ENCODE measurements at regions not wholly inside any gene's neighbourhood (a gene's known extent, or its start where the extent isn't known, plus 50 kb on each side); places are given as distances from the start of the nearest gene placed in this dataset.

DNA sequence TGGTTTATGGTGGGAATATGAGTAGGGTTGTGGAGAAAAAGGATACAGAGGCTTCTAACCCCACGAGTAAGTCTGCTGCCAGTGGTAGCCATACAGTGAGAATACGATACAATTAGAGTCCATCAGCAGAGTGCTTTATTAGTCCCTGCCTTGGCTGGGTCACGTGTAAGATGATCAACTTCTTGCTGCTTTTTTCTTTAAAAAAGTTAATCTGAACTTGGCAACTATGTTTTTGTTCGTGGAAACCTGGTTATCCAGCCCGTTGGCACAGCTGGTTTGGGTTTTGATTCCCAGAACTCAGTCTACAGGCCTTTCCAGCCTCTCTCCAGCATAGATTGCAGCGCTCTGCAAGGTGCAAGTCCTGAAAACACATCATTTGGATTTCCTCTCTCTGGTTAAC is 53.1 kb upstream of the LSM6 start:
- no peak for TF ChIP-seq GATA3 (IDR thresholded peaks at IDR 0.05; ENCODE audit: borderline replicate concordance)
- no peak for TF ChIP-seq FOSL2 (IDR thresholded peaks at IDR 0.05)
- no peak for TF ChIP-seq FOSL2 (CRISPR knock-in tag; IDR thresholded peaks at IDR 0.05)
- no peak for TF ChIP-seq MAFK (IDR thresholded peaks at IDR 0.05; ENCODE audit: partially characterized antibody)
- TF ChIP-seq, protein P1, sequence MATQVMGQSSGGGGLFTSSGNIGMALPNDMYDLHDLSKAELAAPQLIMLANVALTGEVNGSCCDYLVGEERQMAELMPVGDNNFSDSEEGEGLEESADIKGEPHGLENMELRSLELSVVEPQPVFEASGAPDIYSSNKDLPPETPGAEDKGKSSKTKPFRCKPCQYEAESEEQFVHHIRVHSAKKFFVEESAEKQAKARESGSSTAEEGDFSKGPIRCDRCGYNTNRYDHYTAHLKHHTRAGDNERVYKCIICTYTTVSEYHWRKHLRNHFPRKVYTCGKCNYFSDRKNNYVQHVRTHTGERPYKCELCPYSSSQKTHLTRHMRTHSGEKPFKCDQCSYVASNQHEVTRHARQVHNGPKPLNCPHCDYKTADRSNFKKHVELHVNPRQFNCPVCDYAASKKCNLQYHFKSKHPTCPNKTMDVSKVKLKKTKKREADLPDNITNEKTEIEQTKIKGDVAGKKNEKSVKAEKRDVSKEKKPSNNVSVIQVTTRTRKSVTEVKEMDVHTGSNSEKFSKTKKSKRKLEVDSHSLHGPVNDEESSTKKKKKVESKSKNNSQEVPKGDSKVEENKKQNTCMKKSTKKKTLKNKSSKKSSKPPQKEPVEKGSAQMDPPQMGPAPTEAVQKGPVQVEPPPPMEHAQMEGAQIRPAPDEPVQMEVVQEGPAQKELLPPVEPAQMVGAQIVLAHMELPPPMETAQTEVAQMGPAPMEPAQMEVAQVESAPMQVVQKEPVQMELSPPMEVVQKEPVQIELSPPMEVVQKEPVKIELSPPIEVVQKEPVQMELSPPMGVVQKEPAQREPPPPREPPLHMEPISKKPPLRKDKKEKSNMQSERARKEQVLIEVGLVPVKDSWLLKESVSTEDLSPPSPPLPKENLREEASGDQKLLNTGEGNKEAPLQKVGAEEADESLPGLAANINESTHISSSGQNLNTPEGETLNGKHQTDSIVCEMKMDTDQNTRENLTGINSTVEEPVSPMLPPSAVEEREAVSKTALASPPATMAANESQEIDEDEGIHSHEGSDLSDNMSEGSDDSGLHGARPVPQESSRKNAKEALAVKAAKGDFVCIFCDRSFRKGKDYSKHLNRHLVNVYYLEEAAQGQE (IDR thresholded peaks at IDR 0.05), result no peak
- no peak for FAIRE-seq
- 25% methylated on average over 6 of the region's 6 CpGs for WGBS (ENCODE audit: missing lambda C conversion rate)
- DNase-seq (ENCODE audit: low read depth in 1 of 2, low spot score in 1 of 2), result no peak
- H3K9me3 ChIP-seq, result no peaks in the 10 kb centered on the region
- ChIA-PET POLR2A (no interaction called here), CTCF (no interaction called here)
- no peak for ATAC-seq
- H3K4me2 ChIP-seq, result no peak overlapping the region
- no peak overlapping the region for H3K27ac ChIP-seq
- no peaks in the 10 kb centered on the region for H3K4me1 ChIP-seq
- no peak overlapping the region for H3K4me3 ChIP-seq

DNA sequence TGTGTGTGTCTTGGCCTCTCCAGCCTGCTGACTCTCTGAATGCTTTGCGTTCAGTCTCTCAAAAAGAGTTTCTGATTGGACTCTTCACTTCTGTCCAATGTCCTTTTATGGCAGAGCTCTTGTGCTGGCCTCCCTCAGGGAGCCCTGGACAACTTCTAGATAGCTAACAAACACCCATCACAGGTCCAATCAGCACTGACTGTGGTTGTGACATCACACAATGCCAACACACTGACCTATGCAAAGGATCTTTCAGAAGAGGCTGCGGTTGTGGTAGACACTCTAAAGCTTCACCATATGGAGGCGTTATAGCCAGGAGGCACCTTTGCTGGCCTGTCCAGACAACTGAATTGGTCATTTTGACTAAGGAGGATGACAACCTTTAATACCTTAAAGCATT is 53.8 kb upstream of the LSM6 start:
- 27% methylated on average over 2 of the region's 3 CpGs for WGBS (ENCODE audit: missing lambda C conversion rate)
- Histone ChIP-seq H3K9me3 (no peaks in the 10 kb centered on the region), H3K4me3 (no peak overlapping the region), H3K4me1 (no peaks in the 10 kb centered on the region), H3K4me2 (no peak overlapping the region), H3K27ac (no peak overlapping the region)
- POLR2A ChIA-PET, result no interaction called here
- ATAC-seq, result no peak
- FAIRE-seq, result no peak
- no peak for TF ChIP-seq GATA3 (IDR thresholded peaks at IDR 0.05; ENCODE audit: borderline replicate concordance)
- TF ChIP-seq, protein P1 (IDR thresholded peaks at IDR 0.05), result no peak
- no peak for TF ChIP-seq CHD2 (IDR thresholded peaks at IDR 0.05; ENCODE audit: low read length, partially characterized antibody)
- no peak for TF ChIP-seq EP300 (IDR thresholded peaks at IDR 0.05)
- no peak for TF ChIP-seq CBX8 (IDR thresholded peaks at IDR 0.05)
- TF ChIP-seq, protein P2, sequence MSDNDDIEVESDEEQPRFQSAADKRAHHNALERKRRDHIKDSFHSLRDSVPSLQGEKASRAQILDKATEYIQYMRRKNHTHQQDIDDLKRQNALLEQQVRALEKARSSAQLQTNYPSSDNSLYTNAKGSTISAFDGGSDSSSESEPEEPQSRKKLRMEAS (IDR thresholded peaks at IDR 0.05), result no peak
- TF ChIP-seq BHLHE40 (IDR thresholded peaks at IDR 0.05; ENCODE audit: low read depth, low read length), result no peak
- no peak for TF ChIP-seq CHD4 (IDR thresholded peaks at IDR 0.05; ENCODE audit: borderline replicate concordance)
- TF ChIP-seq, protein P3, sequence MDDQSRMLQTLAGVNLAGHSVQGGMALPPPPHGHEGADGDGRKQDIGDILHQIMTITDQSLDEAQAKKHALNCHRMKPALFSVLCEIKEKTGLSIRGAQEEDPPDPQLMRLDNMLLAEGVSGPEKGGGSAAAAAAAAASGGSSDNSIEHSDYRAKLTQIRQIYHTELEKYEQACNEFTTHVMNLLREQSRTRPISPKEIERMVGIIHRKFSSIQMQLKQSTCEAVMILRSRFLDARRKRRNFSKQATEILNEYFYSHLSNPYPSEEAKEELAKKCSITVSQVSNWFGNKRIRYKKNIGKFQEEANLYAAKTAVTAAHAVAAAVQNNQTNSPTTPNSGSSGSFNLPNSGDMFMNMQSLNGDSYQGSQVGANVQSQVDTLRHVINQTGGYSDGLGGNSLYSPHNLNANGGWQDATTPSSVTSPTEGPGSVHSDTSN (IDR thresholded peaks at IDR 0.05), result no peak
- no peak for TF ChIP-seq TP53 (CRISPR knock-in tag; IDR thresholded peaks at IDR 0.05)
- TF ChIP-seq FOXS1 (CRISPR knock-in tag; IDR thresholded peaks at IDR 0.05), result no peak
- TF ChIP-seq JUN (IDR thresholded peaks at IDR 0.05), result no peak
- no peak for TF ChIP-seq FOSL2 (IDR thresholded peaks at IDR 0.05)
- no peak for TF ChIP-seq FOSL2 (CRISPR knock-in tag; IDR thresholded peaks at IDR 0.05)
- TF ChIP-seq HOXB13 (CRISPR knock-in tag; IDR thresholded peaks at IDR 0.05; ENCODE audit: low read depth), result no peak
- no peak for DNase-seq (ENCODE audit: low read depth in 1 of 2, low spot score in 1 of 2)
- CTCF ChIA-PET, result no interaction called here

All from A549 (cell line).